Hepatic stellate cell (primary cell): ENCODE measurements at regions not wholly inside any gene's neighbourhood (a gene's known extent, or its start where the extent isn't known, plus 50 kb on each side); places are given as distances from the start of the nearest gene placed in this dataset.

Experiments used
- DNase-seq: peaks from one replicate; pipeline ENCODE4 v3.0.0; 2011; ENCODE audit warnings: low spot score

DNA sequence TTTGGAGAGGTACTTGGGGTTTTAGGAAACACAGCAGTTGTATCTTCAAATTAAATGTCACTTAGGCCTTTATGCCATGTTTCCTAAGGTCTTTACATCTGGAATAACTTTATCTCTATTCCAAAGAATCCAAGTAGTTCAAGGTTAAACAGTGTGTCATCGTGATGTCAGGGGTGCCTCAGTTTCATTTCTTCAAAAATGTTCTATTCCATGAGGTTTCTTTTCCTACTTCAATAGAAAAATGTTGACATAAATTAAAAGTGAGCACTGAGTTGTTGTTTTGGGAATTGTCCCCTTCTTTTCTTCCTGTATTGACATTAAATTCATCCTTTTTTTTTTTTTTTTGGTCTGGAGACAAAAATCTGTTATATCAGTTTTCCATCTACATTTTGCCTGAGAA lies 160.6 kb upstream of the C21orf91 start:
- DNase-seq: no peak

DNA sequence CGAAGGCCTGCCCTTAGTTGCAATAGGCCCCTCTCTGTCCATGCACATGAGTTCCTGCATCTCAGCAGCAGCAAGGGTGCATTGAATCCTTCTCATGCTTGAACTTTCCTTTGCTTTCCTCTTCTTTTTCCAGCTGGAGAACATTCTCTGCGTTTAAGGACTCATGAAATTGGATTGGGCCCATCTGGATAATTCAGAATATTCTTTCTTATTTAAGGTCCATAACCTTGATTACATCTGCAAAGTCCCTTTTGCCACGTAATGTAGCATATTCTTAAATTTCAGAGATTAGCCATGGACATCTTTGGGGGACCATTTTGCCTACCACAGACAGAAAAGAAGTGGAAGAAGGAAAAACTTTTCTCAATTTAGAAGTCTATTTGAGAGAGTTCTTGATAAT lies 159.7 kb upstream of the C21orf91 start:
- DNase-seq: no peak

DNA sequence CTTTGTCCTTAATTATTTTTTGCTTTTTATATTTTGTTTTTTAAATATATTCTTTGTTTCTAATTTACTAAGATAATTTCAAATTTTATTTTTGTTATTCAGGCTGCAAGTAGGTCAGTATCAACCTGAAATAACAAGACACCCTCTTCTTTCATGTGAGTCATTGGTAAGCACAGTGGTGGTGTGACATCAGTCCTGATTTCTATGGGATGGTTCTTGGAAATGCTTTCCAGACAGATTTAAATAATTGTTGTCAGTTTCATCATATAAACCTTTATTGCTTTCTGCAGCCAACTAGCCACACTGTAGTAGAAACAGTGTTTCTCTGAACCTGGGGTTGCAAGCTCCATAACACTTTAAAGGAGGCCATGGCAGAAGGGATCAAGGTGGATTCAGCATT lies 157.5 kb upstream of the C21orf91 start:
- DNase-seq: no peak

DNA sequence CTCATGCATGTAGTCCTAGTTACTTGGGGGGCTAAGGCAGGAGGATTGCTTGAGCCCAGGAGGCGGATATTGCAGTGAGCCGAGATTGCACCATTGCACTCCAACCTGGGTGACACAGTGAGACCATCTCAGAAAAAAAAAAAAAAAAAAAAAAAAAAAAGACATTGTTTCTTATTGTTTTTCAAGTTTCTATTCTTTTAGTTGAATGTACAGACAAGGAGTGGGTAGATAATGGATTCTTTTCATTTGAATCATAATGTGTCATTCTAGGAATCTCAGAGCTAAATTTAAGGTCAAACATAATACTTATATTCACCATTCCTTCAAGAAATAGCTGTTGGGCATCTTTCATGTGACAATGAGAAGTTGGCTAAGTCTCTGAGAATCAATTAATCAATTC lies 157.0 kb upstream of the C21orf91 start:
- DNase-seq: no peak

DNA sequence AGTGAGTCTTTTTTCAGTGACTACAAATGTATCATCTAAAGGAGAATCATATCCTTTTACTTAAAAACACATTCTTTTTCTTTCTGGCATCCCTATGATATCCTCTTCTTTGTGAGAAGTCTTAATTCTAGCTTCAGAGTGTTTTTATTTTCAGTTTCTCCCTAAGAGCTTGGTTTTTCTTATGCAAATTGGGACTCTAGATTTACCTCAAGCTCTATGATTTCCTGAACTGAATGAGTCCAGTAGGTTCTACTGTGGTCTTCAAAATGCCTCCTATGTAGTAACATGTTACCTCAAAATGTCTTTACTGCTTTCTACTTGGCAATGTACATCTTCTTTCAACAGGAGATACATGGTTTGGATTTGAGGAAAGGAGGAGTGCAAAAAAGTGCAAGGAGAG lies 148.2 kb upstream of the C21orf91 start:
- no peak for DNase-seq

DNA sequence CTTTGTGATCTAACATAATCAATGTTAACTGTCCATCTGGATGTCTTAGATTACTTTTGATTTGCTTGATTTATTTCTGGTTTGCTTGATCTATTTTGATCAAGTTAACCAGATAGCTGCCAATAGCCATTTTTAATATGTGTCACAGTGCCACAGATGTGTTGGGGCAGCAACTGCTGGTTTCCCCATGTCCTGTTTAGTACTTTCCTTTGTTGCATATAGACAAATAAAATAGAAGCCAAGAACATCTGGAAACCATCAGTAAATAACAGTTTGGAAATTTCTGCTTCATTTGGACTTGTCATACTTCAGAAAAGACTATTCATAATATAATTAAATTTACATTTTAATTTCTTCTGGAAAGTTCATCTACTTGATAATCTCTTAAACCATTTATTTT lies 145.6 kb upstream of the C21orf91 start:
- DNase-seq: no peak

DNA sequence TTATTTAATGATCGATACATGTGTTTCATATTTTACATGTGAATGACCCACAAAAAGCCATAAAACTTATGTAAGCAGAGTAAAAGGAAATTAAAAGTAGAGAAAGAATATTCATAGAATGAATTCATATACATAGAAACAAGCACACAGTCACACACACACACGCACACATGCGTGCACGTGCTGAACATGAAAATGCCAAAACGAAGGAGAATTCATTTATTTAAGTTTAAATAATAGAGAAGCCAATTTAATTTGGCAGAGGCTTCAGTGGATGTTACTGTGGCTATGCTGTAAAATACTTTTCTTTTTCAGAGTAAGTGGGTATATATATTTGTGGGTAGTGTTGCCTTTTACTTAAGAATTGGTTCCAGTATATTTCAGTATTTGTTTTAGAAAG lies 145.0 kb upstream of the C21orf91 start:
- no peak for DNase-seq

DNA sequence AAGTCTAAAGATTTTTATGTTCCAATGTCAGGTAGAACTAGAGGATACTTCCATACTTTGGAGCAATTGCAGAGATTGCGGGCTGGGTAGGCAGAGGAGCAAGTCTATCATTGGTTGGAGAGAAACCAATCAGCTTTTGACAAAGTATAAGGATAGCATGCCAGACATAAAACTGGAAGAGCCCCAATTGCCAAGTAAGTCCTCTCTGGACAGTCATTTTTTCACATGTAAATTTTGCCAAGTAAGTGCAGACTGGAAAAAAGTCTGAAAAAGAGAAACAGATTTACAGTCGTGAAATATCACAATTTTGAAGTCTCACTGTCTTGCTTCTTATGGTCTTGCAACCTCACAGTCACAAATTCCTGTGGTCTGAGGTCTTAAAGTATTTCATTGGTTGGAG lies 131.4 kb upstream of the C21orf91 start:
- no peak for DNase-seq

DNA sequence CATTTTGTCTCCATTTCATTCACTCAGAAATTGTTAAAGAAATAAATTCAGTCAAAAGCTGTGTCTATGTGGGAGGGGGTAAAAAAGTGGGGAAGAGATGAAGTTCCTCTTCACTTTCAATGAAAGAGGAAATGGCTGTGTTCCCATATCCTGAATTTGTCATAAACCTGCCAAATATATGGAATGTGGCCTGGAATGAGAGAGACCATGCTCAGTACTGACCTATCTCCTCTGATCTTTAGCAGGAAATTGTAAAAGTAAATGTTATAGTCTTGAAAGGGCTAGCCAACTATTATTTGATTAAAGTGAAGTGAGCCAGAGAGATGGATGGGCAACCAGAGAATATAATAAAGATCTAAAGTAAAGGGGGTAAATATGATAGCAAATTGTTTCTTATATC lies 130.3 kb upstream of the C21orf91 start:
- DNase-seq: no peak

DNA sequence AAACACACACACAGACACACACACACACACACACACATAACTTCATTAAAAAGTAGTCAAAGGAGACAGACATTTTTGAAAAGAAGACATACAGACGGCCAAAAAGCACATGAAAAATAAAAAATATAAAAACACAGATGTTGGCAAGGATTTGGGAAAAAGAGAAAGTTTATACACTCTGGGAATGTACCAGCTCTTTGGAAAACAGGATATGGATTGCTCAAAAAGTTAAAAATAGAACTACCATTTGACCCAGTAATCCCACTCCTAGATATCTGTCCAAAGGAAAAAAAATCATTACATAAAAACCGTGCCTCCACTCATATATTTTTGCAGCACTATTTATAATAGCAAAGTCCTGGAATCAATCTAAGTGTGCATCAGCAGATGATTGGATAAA lies 128.4 kb upstream of the C21orf91 start:
- no peak for DNase-seq

DNA sequence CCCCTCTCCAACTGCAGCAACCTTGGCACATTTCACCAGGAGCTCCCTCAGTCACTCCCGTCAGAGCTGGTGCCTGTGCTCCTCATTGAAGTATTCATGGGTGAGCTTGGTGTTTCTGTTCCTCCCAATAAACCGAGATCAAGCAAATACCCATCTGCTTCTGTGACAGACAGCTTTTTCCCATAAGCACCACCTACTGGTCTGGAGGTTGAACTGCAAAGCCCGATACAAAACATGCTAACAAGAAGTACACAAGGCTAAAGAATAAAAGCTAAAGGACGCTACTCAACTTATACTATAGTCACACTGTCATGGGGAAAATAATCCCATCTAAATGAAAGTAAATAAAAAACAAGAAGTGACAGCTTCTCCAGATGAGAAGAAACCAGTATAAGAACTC lies 111.9 kb upstream of the C21orf91 start:
- DNase-seq: no peak

DNA sequence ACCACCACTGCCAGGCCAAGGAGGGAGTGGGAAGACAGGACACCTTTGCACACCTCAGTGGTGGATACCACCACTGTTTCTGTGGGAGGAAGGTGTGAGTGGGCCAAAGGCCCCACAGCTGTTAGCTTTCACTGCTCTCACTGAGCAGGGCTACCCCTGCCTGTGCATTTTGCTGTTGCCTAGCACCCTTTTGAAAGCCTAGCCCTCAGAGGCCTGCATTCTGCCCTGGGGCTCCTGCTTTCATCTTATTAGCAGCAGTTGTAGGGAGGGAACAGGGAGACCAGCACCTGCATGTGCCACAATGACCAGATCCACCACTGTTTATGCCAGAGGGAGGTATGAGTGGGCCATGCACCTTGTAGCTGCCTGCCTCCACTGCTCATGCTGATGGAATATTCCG lies 110.9 kb upstream of the C21orf91 start:
- DNase-seq: no peak

DNA sequence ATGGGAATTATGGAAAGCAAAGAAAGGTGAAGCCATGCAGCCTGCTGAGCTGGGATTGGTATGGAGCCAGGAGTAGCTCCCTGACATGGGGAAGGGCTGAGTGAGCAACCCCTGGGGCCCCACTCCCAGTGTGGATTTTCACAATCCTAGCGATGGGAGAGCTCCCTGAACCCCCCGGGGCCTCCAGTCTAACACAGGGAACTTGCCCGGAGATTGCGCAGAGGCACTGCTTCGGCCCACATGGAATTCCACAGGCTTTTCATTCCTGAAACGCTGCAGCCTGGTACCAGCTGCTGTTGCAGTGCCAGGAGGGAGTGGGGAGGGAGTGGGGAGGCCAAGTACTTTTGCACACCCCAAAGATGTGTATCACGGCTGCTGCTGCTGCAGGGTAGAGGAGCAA lies 110.4 kb upstream of the C21orf91 start:
- DNase-seq: no peak

DNA sequence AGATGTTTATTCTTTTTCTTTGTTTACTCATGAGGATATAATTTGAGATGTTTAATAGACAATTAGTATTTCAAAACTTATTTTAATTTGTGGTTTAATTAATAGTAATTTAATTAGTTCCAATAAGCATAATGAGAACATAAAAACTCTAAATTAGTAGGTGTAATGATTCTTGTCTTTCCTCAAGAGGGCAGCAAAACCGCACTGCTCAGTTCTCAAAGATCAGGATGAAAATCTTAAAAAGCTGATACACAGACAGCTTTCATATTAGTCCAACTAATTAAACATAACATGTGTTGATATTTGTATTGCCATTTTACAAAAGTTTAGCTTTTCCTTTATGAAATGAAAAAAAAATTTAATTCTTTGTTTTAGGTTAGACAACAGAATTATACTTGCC lies 106.7 kb upstream of the C21orf91 start:
- DNase-seq: no peak

DNA sequence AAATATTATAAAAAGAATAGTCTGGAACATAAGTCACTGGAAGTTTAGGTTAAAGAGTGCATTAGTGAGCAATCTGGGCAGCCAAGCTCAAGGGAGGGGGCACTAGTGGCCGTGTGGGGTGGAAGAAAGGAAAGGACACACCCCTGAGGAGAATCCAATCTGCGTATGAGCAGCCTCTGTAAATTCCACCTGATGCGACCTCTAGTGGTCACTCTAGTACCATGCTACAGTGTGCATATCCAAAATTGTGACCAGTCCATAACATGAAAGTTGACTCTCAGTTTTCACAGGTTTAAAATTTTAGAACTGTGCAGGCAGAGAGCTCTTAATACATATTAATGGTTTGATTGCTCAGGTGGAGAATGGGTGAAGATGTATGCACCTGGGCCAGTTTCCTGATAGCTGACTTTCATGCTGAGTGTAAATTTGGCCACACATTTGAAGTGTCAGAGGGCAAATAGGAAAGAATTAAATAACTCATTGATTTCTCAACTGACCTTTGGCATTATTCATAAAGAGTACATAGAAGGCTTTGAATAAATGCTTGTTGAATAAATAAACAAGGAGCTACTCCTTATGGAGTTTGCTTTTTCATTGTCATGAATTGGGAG lies 105.9 kb upstream of the C21orf91 start:
- DNase-seq: peak; percentile 27

DNA sequence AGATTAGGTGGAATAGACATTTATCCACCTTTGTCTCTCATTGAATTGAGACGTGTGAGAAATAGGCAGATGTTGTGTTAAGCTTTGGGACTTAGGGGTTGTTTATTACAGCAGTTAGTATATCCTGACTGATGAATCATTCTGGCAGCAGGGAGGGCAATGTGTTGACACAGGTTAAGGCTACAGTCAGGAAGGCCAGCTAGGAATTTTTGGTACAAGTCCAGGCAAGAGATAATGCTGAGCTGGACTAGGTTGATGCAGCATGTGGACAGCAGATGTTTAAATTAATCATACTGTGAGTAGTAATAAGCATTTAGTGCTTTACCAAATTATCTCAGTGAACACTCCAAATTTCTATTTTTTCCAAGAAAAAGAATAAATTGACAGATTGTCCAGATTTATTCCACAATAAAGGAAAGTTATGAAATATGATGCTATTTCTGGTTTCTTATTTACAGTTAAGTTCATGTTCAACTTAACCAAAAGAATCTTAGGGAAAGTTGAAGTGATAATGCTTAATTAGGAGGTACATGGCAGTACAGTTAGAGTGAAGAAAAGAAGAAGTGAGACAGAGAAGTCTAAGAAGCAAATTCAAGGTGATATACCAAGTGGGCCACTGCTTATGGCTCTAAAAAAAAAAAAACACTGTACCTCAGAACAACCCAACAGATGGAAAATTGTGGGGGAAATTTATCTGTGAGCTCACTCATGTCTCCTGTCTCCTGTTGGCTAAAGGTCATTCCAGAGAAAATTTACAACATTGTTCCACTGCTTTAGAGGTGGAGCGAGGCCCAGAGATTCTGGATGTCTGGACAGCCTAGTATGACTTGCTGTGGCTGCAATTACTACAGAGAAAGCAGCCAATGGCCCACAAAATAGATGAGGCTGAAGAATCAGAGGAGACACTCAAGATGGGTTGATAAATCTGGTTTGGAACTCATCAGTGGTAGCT lies 102.7 kb upstream of the C21orf91 start:
- DNase-seq: no peak

DNA sequence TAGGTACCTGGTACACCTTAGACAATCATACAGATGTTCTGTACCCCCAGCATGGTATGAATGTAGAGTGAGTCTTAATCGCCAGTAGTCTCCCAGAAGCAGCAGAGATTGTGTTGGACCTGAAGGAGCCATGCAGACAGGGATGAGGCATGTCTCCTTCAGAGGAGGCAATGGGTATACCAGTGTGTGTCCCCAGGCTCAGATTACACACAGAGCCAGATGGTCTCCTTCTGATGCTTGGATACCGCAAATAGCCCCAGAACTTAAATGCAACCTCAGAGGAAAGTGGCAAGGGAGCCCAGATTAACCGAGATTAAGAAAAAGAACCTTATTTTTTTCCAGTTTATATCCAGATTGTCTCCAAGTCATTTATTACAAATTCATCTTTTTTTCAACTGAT lies 96.8 kb upstream of the C21orf91 start:
- DNase-seq: no peak

DNA sequence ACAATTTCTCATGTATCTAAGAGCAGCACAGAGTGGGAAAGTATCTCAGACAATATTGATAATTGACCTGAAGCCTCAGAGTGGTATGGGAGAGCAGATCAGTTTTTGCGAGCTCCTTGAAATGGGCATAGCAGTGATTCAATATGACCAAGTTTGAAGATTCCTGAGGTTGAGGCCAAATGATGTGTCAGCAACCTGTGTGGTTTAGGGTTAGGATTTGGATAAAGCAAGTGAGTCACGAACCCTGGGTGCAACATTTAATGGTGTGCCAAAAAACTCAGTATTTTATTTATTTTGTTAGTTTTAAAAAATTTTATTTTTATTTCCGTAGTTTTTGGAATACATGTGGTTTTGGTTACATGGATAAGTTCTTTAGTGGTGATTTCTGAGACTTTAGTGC lies 92.5 kb upstream of the C21orf91 start:
- no peak for DNase-seq

DNA sequence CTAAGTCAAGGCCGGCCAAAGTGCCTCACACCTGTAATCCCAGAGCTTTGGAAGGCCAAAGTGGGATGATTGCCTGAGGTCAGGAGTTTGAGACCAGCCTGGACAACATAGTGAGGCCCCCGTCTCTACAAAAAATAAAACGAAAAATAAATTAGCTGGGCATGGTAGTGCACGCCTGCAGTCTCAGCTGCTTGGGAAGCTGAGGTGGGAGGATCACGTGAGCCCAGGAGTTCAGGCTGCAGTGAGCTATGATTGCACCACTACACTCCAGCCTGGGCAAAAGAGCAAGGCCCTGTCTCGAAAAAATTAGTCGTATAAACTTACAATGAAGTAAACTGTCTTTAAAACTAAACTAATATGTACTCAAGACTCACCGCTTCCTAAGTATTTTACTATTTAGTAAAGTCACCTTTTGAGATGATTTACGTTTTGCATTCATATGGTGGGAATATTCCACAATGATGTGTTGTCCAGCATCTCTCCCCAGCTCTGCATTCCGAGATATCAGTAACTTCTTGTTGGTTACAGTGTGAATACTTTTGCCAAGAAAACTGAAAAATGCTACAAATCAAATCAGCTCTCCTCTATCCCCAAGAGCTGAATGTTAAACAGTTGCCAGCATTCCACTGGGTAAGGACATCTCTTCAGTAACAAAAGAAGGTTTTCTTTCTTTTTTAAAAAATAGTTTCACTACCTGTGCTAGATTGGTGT lies 84.9 kb upstream of the C21orf91 start:
- DNase-seq: no peak

DNA sequence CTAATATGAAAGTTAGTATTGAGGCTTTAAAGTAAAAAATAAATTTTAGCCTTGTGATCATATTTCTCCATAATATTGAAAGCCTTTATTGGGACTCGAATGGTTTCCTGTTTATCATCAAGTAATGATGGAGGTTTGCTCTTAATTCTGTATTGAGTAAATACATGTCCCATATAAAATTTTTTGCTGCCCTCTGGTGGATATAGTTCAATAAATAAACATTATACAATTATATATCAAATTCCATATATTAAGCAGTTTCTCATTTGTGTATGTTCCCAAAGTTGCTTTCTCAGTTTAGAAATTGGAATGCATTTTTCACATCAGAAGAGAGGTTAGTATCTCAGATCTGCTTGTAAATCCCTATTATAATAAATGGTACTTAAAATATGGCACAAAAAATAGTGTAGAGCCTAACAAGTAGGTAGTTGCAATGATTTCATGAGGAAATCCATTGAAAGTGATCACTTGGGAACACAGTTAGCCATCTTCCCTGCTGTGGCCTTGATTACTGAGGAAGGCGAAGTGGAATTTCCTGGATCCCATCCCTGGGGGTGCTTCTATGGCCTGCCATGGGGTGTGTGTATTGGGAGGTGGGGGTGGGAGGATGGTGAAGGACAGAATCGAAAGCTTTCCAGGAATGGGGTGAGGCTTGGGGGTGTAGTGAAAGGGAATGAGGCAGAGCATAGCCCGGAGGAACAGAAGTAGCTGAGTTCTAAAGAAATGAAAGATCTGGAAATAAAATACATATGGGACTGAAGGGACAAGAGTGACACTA lies 84.1 kb upstream of the C21orf91 start:
- DNase-seq: no peak

DNA sequence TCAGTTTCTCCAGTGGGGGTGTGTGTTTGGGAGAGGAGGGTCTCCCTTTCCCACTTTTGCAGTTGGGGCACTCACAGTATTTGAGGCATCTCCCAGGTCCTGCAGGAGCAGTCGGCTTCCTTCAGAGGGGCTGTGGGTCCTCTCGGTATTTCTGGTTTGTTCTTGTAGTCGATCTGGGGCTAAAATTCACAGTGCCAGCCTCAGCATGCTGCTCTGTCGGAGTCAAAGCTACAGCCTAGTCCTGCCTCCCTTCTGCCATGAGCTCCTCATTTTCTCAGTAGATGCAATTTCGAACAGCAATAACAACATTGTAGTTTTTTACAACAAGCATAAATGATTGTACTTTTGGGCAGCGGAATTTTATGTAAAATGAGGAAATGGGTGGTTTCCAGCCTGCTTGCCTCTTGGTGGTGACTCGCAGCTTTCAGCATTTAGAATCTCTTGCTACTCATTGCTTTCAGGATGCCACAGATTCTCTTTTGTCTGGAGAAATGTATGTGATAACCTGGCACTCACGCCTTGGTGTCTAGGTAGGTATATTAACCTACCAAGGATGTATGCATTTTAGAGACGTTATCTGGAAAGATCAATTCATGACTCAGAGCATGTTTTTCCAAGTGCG lies 82.4 kb upstream of the C21orf91 start:
- DNase-seq: no peak

DNA sequence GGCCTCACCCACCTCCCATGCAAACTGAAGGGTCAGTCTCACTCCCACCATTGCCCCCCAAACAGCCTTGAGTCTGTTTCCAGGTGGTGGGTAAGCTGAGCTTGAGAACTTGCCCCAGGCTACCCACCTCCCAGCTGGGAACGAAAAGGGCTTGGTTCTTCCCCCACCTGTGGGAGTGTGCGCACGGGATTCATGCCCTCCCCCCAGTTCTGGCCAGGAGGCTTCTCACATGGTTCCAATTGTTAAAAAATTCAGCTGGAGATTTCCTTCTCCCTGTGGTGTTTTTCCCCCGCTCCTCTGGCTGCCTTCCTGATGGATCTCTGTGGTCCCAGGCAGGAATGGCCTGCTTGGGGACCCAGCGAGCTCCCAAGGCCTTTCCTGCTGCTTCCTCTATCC lies 81.8 kb upstream of the C21orf91 start:
- DNase-seq: no peak
